ENCODE measurements at regions not wholly inside any gene's neighbourhood (a gene's known extent, or its start where the extent isn't known, plus 50 kb on each side); places are given as distances from the start of the nearest gene placed in this dataset.

DNA sequence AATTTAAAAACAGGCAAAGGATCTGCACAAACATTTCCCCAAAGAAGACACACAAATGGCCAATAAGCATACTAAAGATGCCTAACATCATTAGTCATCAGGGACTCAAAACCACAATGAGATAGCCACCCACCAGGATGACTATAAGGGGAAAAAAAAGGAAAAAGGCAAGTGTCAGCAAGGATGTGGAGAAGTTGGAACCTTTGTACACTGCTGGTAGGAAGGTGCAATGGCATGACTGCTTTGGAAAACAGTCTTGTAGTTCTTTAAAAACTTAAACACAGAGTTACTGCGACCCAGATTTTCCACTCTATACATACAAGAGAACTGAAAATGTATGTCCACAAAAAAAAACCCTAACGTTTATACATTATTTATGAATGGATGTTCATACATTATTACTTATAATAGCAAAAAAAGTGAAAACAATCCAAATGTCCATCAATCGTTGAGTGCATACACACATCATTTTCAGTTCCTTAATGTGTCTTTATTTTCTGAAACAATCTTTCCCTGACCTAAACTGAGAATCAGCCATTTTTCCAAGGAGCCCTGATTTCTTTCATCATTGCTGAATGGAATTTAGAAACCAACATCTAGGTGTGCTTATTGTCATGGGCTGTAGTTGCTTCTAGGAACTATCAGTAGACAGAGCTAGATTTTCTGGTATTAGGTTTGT lies 64.7 kb upstream of the TLK1 start:
- H3K9me3 ChIP-seq (ENCODE audit: control insufficient read depth in 2 of 2, low read length in 2 of 2), result no peaks in the 10 kb centered on the region
- no peak overlapping the region for H3K9ac ChIP-seq (ENCODE audit: low read depth in 1 of 2, low read length in 2 of 2)
- H3K27ac ChIP-seq (ENCODE audit: low read depth in 2 of 2, low read length in 2 of 2), result no peak overlapping the region
- no peaks in the 10 kb centered on the region for H3K4me1 ChIP-seq (ENCODE audit: control insufficient read depth in 2 of 2, insufficient read depth in 2 of 2, low read length in 2 of 2)
- no peaks in the 10 kb centered on the region for H3K36me3 ChIP-seq (ENCODE audit: control insufficient read depth in 2 of 2, insufficient read depth in 2 of 2, low read length in 2 of 2)
- H3K4me3 ChIP-seq (ENCODE audit: low read length in 2 of 2), result no peak overlapping the region
- H3K27me3 ChIP-seq (ENCODE audit: control insufficient read depth in 2 of 2, insufficient read depth in 2 of 2, low read length in 2 of 2), result no peaks in the 10 kb centered on the region

GRCh38 chr2:171217330-171217729 lies 56.6 kb upstream of the TLK1 start:
- H3K4me3 ChIP-seq (ENCODE audit: low read length in 2 of 2), result no peak overlapping the region
- H3K9me3 ChIP-seq (ENCODE audit: control insufficient read depth in 2 of 2, low read length in 2 of 2), result no peaks in the 10 kb centered on the region
- no peaks in the 10 kb centered on the region for H3K27me3 ChIP-seq (ENCODE audit: control insufficient read depth in 2 of 2, insufficient read depth in 2 of 2, low read length in 2 of 2)
- no peak overlapping the region for H3K27ac ChIP-seq (ENCODE audit: low read depth in 2 of 2, low read length in 2 of 2)
- H3K9ac ChIP-seq (ENCODE audit: low read depth in 1 of 2, low read length in 2 of 2), result no peak overlapping the region
- no peaks in the 10 kb centered on the region for H3K4me1 ChIP-seq (ENCODE audit: control insufficient read depth in 2 of 2, insufficient read depth in 2 of 2, low read length in 2 of 2)
- no peaks in the 10 kb centered on the region for H3K36me3 ChIP-seq (ENCODE audit: control insufficient read depth in 2 of 2, insufficient read depth in 2 of 2, low read length in 2 of 2)

GRCh38 chr2:171216631-171217030 lies 55.9 kb upstream of the TLK1 start:
- no peak overlapping the region for H3K4me3 ChIP-seq (ENCODE audit: low read length in 2 of 2)
- no peaks in the 10 kb centered on the region for H3K36me3 ChIP-seq (ENCODE audit: control insufficient read depth in 2 of 2, insufficient read depth in 2 of 2, low read length in 2 of 2)
- H3K27ac ChIP-seq (ENCODE audit: low read depth in 2 of 2, low read length in 2 of 2), result no peak overlapping the region
- H3K9me3 ChIP-seq (ENCODE audit: control insufficient read depth in 2 of 2, low read length in 2 of 2), result no peaks in the 10 kb centered on the region
- no peaks in the 10 kb centered on the region for H3K27me3 ChIP-seq (ENCODE audit: control insufficient read depth in 2 of 2, insufficient read depth in 2 of 2, low read length in 2 of 2)
- H3K4me1 ChIP-seq (ENCODE audit: control insufficient read depth in 2 of 2, insufficient read depth in 2 of 2, low read length in 2 of 2), result no peaks in the 10 kb centered on the region
- H3K9ac ChIP-seq (ENCODE audit: low read depth in 1 of 2, low read length in 2 of 2), result no peak overlapping the region

DNA sequence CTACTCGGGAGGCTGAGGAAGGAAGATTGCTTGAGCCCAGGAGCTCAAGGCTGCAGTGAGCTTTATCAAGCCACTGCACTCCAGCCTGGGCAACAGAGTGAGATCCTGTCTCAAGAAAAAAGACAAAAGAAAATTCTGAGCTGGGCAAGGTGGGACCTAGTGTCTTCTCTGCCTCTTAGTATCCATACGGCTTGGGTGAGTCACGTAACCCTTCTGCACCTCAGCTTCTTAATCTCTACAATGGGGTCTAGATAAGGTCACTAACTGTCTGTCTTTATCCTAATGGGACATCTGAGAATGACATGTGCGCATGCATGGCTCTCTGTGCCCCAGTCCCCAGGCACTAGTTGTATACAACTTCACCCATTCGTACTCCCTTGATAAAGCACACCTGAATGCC lies 53.4 kb upstream of the TLK1 start:
- H3K27me3 ChIP-seq (ENCODE audit: control insufficient read depth in 2 of 2, insufficient read depth in 2 of 2, low read length in 2 of 2), result no peaks in the 10 kb centered on the region
- no peaks in the 10 kb centered on the region for H3K9me3 ChIP-seq (ENCODE audit: control insufficient read depth in 2 of 2, low read length in 2 of 2)
- no peak overlapping the region for H3K4me3 ChIP-seq (ENCODE audit: low read length in 2 of 2)
- H3K36me3 ChIP-seq (ENCODE audit: control insufficient read depth in 2 of 2, insufficient read depth in 2 of 2, low read length in 2 of 2), result no peaks in the 10 kb centered on the region
- H3K27ac ChIP-seq (ENCODE audit: low read depth in 2 of 2, low read length in 2 of 2), result no peak overlapping the region
- no peak overlapping the region for H3K9ac ChIP-seq (ENCODE audit: low read depth in 1 of 2, low read length in 2 of 2)
- no peaks in the 10 kb centered on the region for H3K4me1 ChIP-seq (ENCODE audit: control insufficient read depth in 2 of 2, insufficient read depth in 2 of 2, low read length in 2 of 2)

DNA sequence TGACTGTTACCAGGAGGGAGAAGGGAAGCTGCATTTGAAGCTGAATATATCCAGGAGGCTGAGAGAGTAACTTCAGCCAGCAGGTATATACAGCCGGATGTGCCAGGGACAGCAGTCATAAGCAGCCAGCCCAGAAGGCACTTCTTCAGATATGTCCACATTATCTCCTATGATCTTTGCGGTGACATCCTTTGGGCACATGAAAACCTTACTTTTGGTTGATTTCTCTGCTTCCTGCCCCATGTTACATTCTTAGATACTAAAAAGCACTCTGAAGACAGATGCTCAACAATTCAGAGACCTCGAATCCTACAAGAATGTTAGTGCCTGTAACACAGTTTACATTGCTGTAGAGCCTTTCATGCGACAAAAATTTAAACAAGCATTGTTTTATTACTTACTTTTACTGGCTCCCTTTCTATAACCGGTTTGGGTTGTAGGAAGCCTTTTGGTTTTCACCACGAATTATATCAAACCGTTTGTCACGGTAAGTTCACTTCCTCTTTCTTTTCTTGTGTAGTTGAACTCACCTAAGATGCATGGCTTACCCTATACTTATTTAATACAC lies 50.3 kb upstream of the TLK1 start:
- Histone ChIP-seq H3K9me3 (ENCODE audit: control insufficient read depth in 2 of 2, low read length in 2 of 2) (no peaks in the 10 kb centered on the region), H3K27me3 (ENCODE audit: control insufficient read depth in 2 of 2, insufficient read depth in 2 of 2, low read length in 2 of 2) (no peaks in the 10 kb centered on the region), H3K4me1 (ENCODE audit: control insufficient read depth in 2 of 2, insufficient read depth in 2 of 2, low read length in 2 of 2) (no peaks in the 10 kb centered on the region), H3K9ac (ENCODE audit: low read depth in 1 of 2, low read length in 2 of 2) (no peak overlapping the region), H3K36me3 (ENCODE audit: control insufficient read depth in 2 of 2, insufficient read depth in 2 of 2, low read length in 2 of 2) (no peaks in the 10 kb centered on the region), H3K27ac (ENCODE audit: low read depth in 2 of 2, low read length in 2 of 2) (no peak overlapping the region), H3K4me3 (ENCODE audit: low read length in 2 of 2) (peak overlapping the region in 1 of 2 donors; percentile 43)

Measured in mucosa of rectum (tissue), 2 donors.